Stomach (tissue), 8 donors: ENCODE measurements at regions not wholly inside any gene's neighbourhood (a gene's known extent, or its start where the extent isn't known, plus 50 kb on each side); places are given as distances from the start of the nearest gene placed in this dataset.

Source experiments
- DNase-seq, 2 donors: peaks; one replicate each; pipeline versions ENCODE4 v3.0.0 to v3.0.0-alpha.2; 2013 to 2019
- H3K27ac ChIP-seq, 5 donors: fragments of 200-600 bp in 4 of 5; sonication (generic) in 4 of 5; one replicate each; pipeline ENCODE4 v1.5.1; 2013 to 2019; ENCODE audit warnings: mild to moderate bottlenecking in 1 of 5, moderate library complexity in 1 of 5
- H3K27me3 ChIP-seq, 3 donors: fragments of 200-600 bp; sonication (generic); one replicate each; pipeline ENCODE4 v1.5.1; 2017 to 2019; ENCODE audit warnings: mixed run types in 1 of 3
- H3K36me3 ChIP-seq, 4 donors: fragments of 200-600 bp; sonication (generic); 1 replicate in 3 of 4; 2 replicates in 1 of 4; pipeline ENCODE4 v1.5.1; 2016 to 2019
- H3K4me1 ChIP-seq, 4 donors: fragments of 200-600 bp; sonication (generic); one replicate each; pipeline ENCODE4 v1.5.1; 2016 to 2019
- H3K4me3 ChIP-seq, 4 donors: fragments of 200-600 bp; sonication (generic) in 3 of 4; one replicate each; pipeline ENCODE4 v1.5.1; 2016 to 2019; ENCODE audit warnings: mild to moderate bottlenecking in 1 of 4
- H3K9me3 ChIP-seq, 4 donors: fragments of 200-600 bp; sonication (generic); one replicate each; pipeline ENCODE4 v1.5.1; 2016 to 2019
- CTCF ChIP-seq, 7 experiments: fragments of 450-650 bp in 4 of 7; fragments of 200-600 bp in 3 of 7; sonication (generic) in 3 of 7; IDR thresholded peaks; one replicate each; pipeline ENCODE4 v1.5.1; 2016 to 2019; ENCODE audit warnings: antibody characterized with exemption in 7 of 7, control low read depth in 2 of 7, mild to moderate bottlenecking in 1 of 7
- EP300 ChIP-seq: sonication (generic); formaldehyde crosslinking; IDR thresholded peaks from one replicate; pipeline ENCODE4 v1.6.1; 2017; ENCODE audit warnings: antibody characterized with exemption
- POLR2A ChIP-seq, 4 donors: fragments of 450-650 bp; IDR thresholded peaks; one replicate each; pipeline ENCODE4 v1.6.1; 2016; ENCODE audit warnings: antibody characterized with exemption in 4 of 4, control low read depth in 2 of 4, mild to moderate bottlenecking in 1 of 4, moderate library complexity in 1 of 4
- POLR2AphosphoS5 ChIP-seq, 3 donors: sonication (generic); formaldehyde crosslinking; IDR thresholded peaks; one replicate each; pipeline ENCODE4 v1.6.1; 2016; ENCODE audit warnings: antibody characterized with exemption in 3 of 3
- WGBS, 5 donors: extraction: QIAGEN DNeasy Blood & Tissue Kit in 3 of 5; methylation state at CpG; one replicate each; pipeline versions ENCODE4 v1.1.5 to v1.1.7; 2013 to 2018; 5-methylcytosine and 5-hydroxymethylcytosine counted together
- intact Hi-C: fragments of 100-400 bp; cut with DNase I; formaldehyde crosslinking; loops from one replicate; pipeline ENCODE4 v1.15.1; 2023; ENCODE audit warnings: low total_unique reads
- donor health status: healthy with polysubstance abuse.
- donor health status: Bipolar disorder and iron deficiency.
- donor health status: healthy.

GRCh38 chr1:117295001-117295400 lies 72.2 kb upstream of the MAN1A2 start:
- Histone ChIP-seq H3K27me3 (no peaks in the 10 kb centered on the region), H3K4me1 (no peaks in the 10 kb centered on the region), H3K9me3 (no peaks in the 10 kb centered on the region), H3K36me3 (no peaks in the 10 kb centered on the region), H3K4me3 (no peak overlapping the region), H3K27ac (no peak overlapping the region)
- TF ChIP-seq POLR2AphosphoS5 (IDR thresholded peaks at IDR 0.05) (no peak), CTCF (IDR thresholded peaks at IDR 0.05) (no peak), POLR2A (IDR thresholded peaks at IDR 0.05) (no peak), EP300 (no peak)
- DNase-seq = no peak
- 74 to 97% (median 87%) methylated on average over 2 of the region's 2 CpGs for WGBS, 5 donors
- intact Hi-C loops = no loop called here

GRCh38 chr1:117290890-117291289 lies 76.4 kb upstream of the MAN1A2 start:
- Histone ChIP-seq H3K27me3 (no peaks in the 10 kb centered on the region), H3K27ac (no peak overlapping the region), H3K4me3 (no peak overlapping the region), H3K4me1 (no peaks in the 10 kb centered on the region), H3K9me3 (no peaks in the 10 kb centered on the region), H3K36me3 (no peaks in the 10 kb centered on the region)
- intact Hi-C loops = no loop called here
- no peak for DNase-seq
- TF ChIP-seq POLR2AphosphoS5 (IDR thresholded peaks at IDR 0.05) = no peak
- no peak for TF ChIP-seq CTCF (IDR thresholded peaks at IDR 0.05)

- Histone ChIP-seq H3K9me3 (no peaks in the 10 kb centered on the region), H3K27ac (no peak overlapping the region), H3K4me1 (no peaks in the 10 kb centered on the region), H3K27me3 (no peaks in the 10 kb centered on the region), H3K36me3 (no peaks in the 10 kb centered on the region), H3K4me3 (no peak overlapping the region)
- TF ChIP-seq EP300 = no peak
- no peak for TF ChIP-seq POLR2AphosphoS5 (IDR thresholded peaks at IDR 0.05)
- no peak for TF ChIP-seq POLR2A (IDR thresholded peaks at IDR 0.05)
- no peak for TF ChIP-seq CTCF (IDR thresholded peaks at IDR 0.05)
- intact Hi-C loops = loop anchor here (5.0 kb wide), 1 partner anchor 222 kb away; no protein-coding TSS in a partner anchor
- WGBS, 5 donors = 61 to 72% (median 69%) methylated on average over 3 of the region's 3 CpGs
- DNase-seq = no peak
These were observed 77.9 kb upstream of the MAN1A2 start for GRCh38 chr1:117289316-117289870.

GRCh38 chr1:117286562-117286961 lies 75.8 kb upstream of the VTCN1 start:
- Histone ChIP-seq H3K27ac (no peak overlapping the region), H3K9me3 (no peaks in the 10 kb centered on the region), H3K4me1 (no peaks in the 10 kb centered on the region), H3K36me3 (no peaks in the 10 kb centered on the region), H3K27me3 (no peaks in the 10 kb centered on the region), H3K4me3 (no peak overlapping the region)
- intact Hi-C loops = loop anchor here (5.0 kb wide), 1 partner anchor 219 kb away; no protein-coding TSS in a partner anchor
- DNase-seq = no peak
- no peak for TF ChIP-seq CTCF (IDR thresholded peaks at IDR 0.05)
- no peak for TF ChIP-seq POLR2AphosphoS5 (IDR thresholded peaks at IDR 0.05)
- no peak for TF ChIP-seq EP300
- no peak for TF ChIP-seq POLR2A (IDR thresholded peaks at IDR 0.05)
- 82 to 93% (median 87%) methylated on average over 2 of the region's 2 CpGs for WGBS, 5 donors
